Nephron progenitor cell (in vitro differentiated cells): ENCODE measurements at regions not wholly inside any gene's neighbourhood (a gene's known extent, or its start where the extent isn't known, plus 50 kb on each side); places are given as distances from the start of the nearest gene placed in this dataset.
A peak's percentile ranks its signal among the peaks of the same experiment; 100 is the strongest.

Experiments used
- DNase-seq: peaks from one replicate; pipeline ENCODE4 v3.0.0; 2021
- H3K27ac Mint-ChIP-seq: 2 replicates; pipeline ENCODE4 v1.8.0; 2021; ENCODE audit warnings: mild to moderate bottlenecking, moderate library complexity, mixed read lengths
- H3K27me3 Mint-ChIP-seq: 2 replicates; pipeline ENCODE4 v1.8.0; 2021; ENCODE audit warnings: mild to moderate bottlenecking, low read depth, mixed read lengths; ENCODE audit not compliant: poor library complexity
- H3K36me3 Mint-ChIP-seq: 2 replicates; pipeline ENCODE4 v1.8.0; 2021; ENCODE audit warnings: low read depth, mixed read lengths
- H3K4me1 Mint-ChIP-seq: 2 replicates; pipeline ENCODE4 v1.8.0; 2021; ENCODE audit warnings: mixed read lengths
- H3K4me3 Mint-ChIP-seq: 2 replicates; pipeline ENCODE4 v1.8.0; 2021; ENCODE audit warnings: mild to moderate bottlenecking, moderate library complexity, mixed read lengths
- H3K9me3 Mint-ChIP-seq: 2 replicates; pipeline ENCODE4 v1.8.0; 2021; ENCODE audit warnings: mild to moderate bottlenecking, moderate library complexity, mixed read lengths
- CTCF ChIP-seq: fragments of 200-600 bp; sonication (generic); IDR thresholded peaks from 2 replicates; pipeline ENCODE4 v1.5.0; 2021; ENCODE audit warnings: antibody characterized with exemption

DNA sequence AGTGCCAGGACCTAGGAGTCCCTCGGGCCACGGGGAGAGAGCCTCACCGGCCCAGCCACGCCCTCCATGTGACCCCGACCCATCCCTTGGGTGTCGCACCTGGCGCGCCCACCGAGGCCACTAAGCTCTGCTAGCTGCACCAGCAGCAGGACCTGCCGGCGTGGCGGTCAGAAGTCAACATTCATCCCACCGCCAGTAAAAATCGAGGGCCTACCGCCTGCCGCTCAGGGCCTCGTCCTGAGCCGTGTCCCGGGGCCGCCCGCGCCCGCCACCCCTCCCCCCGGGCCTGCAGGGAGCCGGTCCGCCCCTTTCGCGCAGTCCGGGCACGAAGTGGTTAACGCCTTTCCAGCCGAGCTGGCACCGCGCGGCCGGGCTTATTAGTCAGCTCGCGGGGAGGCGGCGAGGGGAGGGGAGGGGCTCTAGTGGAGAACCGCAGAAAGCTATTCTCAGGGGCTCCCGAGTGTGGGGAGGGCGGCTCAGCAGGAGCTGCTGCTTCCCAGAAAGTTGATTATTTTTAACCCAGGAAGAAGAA is 124.4 kb downstream of the C9orf50 start:
- peak overlapping the region; percentile 88 for H3K4me3 Mint-ChIP-seq
- DNase-seq, result peak; percentile 96
- TF ChIP-seq CTCF, result no peak
- peak overlapping the region; percentile 99 for H3K27ac Mint-ChIP-seq
- H3K4me1 Mint-ChIP-seq, result peaks cover 86% of the 10 kb centered on the region
- H3K27me3 Mint-ChIP-seq, result peaks cover 5% of the 10 kb centered on the region
- no peaks in the 10 kb centered on the region for H3K36me3 Mint-ChIP-seq
- H3K9me3 Mint-ChIP-seq, result no peaks in the 10 kb centered on the region

GRCh38 chr9:129495620-129496472 is 125.1 kb downstream of the C9orf50 start:
- Mint-ChIP-seq H3K36me3 (no peaks in the 10 kb centered on the region), H3K9me3 (no peaks in the 10 kb centered on the region), H3K4me1 (peaks cover 86% of the 10 kb centered on the region), H3K27me3 (peaks cover 8% of the 10 kb centered on the region), H3K27ac (peak overlapping the region; percentile 96), H3K4me3 (peak overlapping the region; percentile 67)
- TF ChIP-seq CTCF, result no peak
- DNase-seq, result peak; percentile 95

DNA sequence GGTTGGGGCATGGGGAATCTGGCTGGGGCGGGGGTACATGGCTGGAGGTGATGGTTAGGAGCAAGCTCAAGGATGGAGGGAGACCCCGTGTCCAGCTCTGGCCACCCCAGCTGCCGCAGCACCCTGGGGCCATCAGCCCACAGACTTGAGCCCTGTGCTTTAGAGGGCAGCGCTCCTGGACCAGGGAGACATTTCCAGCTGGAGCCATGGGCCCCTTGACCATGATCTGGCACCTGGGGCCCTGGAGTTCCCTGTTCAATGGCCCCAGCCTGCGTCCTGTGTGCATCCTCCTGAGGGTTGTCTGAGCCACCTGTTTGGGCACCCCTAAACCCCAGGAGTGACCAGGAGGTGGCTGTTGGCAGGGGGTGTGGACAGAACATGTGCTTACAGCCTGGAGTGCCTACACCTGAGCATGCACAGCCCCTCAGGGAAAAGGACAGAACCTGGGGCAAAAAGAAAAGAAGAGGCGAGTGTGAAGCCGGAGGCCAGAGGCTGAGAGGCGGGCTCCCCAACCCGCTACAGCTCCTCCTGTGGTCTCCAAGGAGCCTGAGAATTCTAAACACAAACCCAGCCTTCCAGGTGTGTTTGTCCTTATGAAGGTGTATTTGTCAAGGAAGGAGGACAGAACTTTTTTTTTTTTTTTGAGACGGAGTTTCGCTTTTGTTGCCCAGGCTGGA is 126.7 kb downstream of the C9orf50 start:
- no peak overlapping the region for H3K27ac Mint-ChIP-seq
- no peak for DNase-seq
- TF ChIP-seq CTCF, result no peak
- peaks cover 8% of the 10 kb centered on the region for H3K27me3 Mint-ChIP-seq
- peaks cover 86% of the 10 kb centered on the region for H3K4me1 Mint-ChIP-seq
- no peaks in the 10 kb centered on the region for H3K36me3 Mint-ChIP-seq
- H3K4me3 Mint-ChIP-seq, result no peak overlapping the region
- H3K9me3 Mint-ChIP-seq, result no peaks in the 10 kb centered on the region

- no peak for DNase-seq
- H3K4me1 Mint-ChIP-seq, result peaks cover 86% of the 10 kb centered on the region
- no peak for TF ChIP-seq CTCF
- no peaks in the 10 kb centered on the region for H3K36me3 Mint-ChIP-seq
- no peaks in the 10 kb centered on the region for H3K9me3 Mint-ChIP-seq
- H3K27me3 Mint-ChIP-seq, result peaks cover 8% of the 10 kb centered on the region
- H3K27ac Mint-ChIP-seq, result no peak overlapping the region
- peak overlapping the region; percentile 26 for H3K4me3 Mint-ChIP-seq
Observed at GRCh38 chr9:129493706-129494047, 127.2 kb downstream of the C9orf50 start.

GRCh38 chr9:129493002-129493705 is 127.7 kb downstream of the C9orf50 start:
- H3K9me3 Mint-ChIP-seq, result no peaks in the 10 kb centered on the region
- peaks cover 82% of the 10 kb centered on the region for H3K4me1 Mint-ChIP-seq

More at GRCh38 chr9:129493002-129493705, 127.7 kb downstream of the C9orf50 start:
- no peak overlapping the region for H3K27ac Mint-ChIP-seq
- no peak for TF ChIP-seq CTCF
- no peaks in the 10 kb centered on the region for H3K36me3 Mint-ChIP-seq
- H3K4me3 Mint-ChIP-seq, result peak overlapping the region; percentile 26
- no peak for DNase-seq
- peaks cover 8% of the 10 kb centered on the region for H3K27me3 Mint-ChIP-seq
